H9 (cell line): ENCODE measurements at regions not wholly inside any gene's neighbourhood (a gene's known extent, or its start where the extent isn't known, plus 50 kb on each side); places are given as distances from the start of the nearest gene placed in this dataset.
"Not testable (repeated sequence)": the region's sequence is repeated elsewhere in the genome, so short reads cannot be mapped to it uniquely, and the experiment has no call there.

ENCODE experiments used
- DNase-seq: peaks from one replicate; pipeline ENCODE4 v3.0.0-alpha.2; 2017
- H2AFZ ChIP-seq: one replicate; pipeline ENCODE4 v1.6.1; 2013; ENCODE audit warnings: mild to moderate bottlenecking, low read length, control low read depth, moderate library complexity
- H2AK5ac ChIP-seq: 2 replicates; pipeline ENCODE4 v1.6.1; 2013; ENCODE audit warnings: low read length, control low read depth, mixed read lengths; ENCODE audit not compliant: insufficient read length
- H2BK120ac ChIP-seq: one replicate; pipeline ENCODE4 v1.6.1; 2013; ENCODE audit warnings: low read depth, mild to moderate bottlenecking, low read length, control low read depth, inconsistent platforms; ENCODE audit not compliant: poor library complexity, severe bottlenecking
- H2BK12ac ChIP-seq: 2 replicates; pipeline ENCODE4 v1.6.1; 2013; ENCODE audit warnings: low read length, control low read depth, mixed read lengths, low read depth; ENCODE audit not compliant: insufficient read length
- H2BK15ac ChIP-seq: 2 replicates; pipeline ENCODE4 v1.6.1; 2013; ENCODE audit warnings: low read depth, low read length, control low read depth
- H2BK20ac ChIP-seq: one replicate; pipeline ENCODE4 v1.6.1; 2013; ENCODE audit warnings: low read depth, mild to moderate bottlenecking, low read length, control low read depth, inconsistent platforms; ENCODE audit not compliant: poor library complexity, severe bottlenecking
- H2BK5ac ChIP-seq: 2 replicates; pipeline ENCODE4 v1.6.1; 2013; ENCODE audit warnings: low read length, control low read depth, mixed read lengths; ENCODE audit not compliant: insufficient read length
- H3K14ac ChIP-seq: 2 replicates; pipeline ENCODE4 v1.6.1; 2013; ENCODE audit warnings: low read length, control low read depth; ENCODE audit not compliant: insufficient read depth
- H3K18ac ChIP-seq: 2 replicates; pipeline ENCODE4 v1.6.1; 2013; ENCODE audit warnings: low read depth, mild to moderate bottlenecking, mixed read lengths, low read length, control low read depth; ENCODE audit not compliant: insufficient read length
- H3K23ac ChIP-seq: 2 replicates; pipeline ENCODE4 v1.6.1; 2013; ENCODE audit warnings: low read length, control low read depth, mixed read lengths, low read depth; ENCODE audit not compliant: insufficient read length
- H3K23me2 ChIP-seq: 2 replicates; pipeline ENCODE4 v1.6.1; 2013; ENCODE audit warnings: low read depth, mild to moderate bottlenecking, mixed read lengths, low read length, control low read depth; ENCODE audit not compliant: insufficient read length, poor library complexity, severe bottlenecking
- H3K27ac ChIP-seq: 2 replicates; pipeline ENCODE4 v1.5.1; 2013; ENCODE audit warnings: low read length, control low read depth, mixed read lengths, low read depth; ENCODE audit not compliant: insufficient read length
- H3K27me3 ChIP-seq: 2 replicates; pipeline ENCODE4 v1.6.1; 2013; ENCODE audit warnings: low read length, control low read depth, inconsistent platforms; ENCODE audit not compliant: insufficient read depth
- H3K4ac ChIP-seq: 2 replicates; pipeline ENCODE4 v1.6.1; 2013; ENCODE audit warnings: low read depth, mild to moderate bottlenecking, control low read depth, inconsistent platforms, low read length, moderate library complexity
- H3K4me1 ChIP-seq: 2 replicates; pipeline ENCODE4 v1.6.1; 2013; ENCODE audit warnings: low read length, control low read depth, inconsistent platforms; ENCODE audit not compliant: insufficient read depth
- H3K4me2 ChIP-seq: 2 replicates; pipeline ENCODE4 v1.6.1; 2013; ENCODE audit warnings: low read length, control low read depth, mixed read lengths; ENCODE audit not compliant: insufficient read length, insufficient read depth
- H3K56ac ChIP-seq: 2 replicates; pipeline ENCODE4 v1.6.1; 2013; ENCODE audit warnings: low read depth, mild to moderate bottlenecking, mixed read lengths, low read length, control low read depth; ENCODE audit not compliant: insufficient read length
- H3K79me1 ChIP-seq: 2 replicates; pipeline ENCODE4 v1.6.1; 2013; ENCODE audit warnings: low read depth, mild to moderate bottlenecking, moderate library complexity, low read length, control low read depth, inconsistent platforms; ENCODE audit not compliant: insufficient read depth, poor library complexity, severe bottlenecking
- H3K79me2 ChIP-seq: 2 replicates; pipeline ENCODE4 v1.6.1; 2013; ENCODE audit warnings: low read length, control low read depth, inconsistent platforms; ENCODE audit not compliant: insufficient read depth
- H3K9ac ChIP-seq: 2 replicates; pipeline ENCODE4 v1.6.1; 2013; ENCODE audit warnings: low read length, control low read depth, mixed read lengths; ENCODE audit not compliant: insufficient read length; ENCODE audit errors: extremely low read depth
- H3K9me3 ChIP-seq: one replicate; pipeline ENCODE4 v1.6.1; 2013; ENCODE audit warnings: low read depth, low read length, inconsistent platforms; ENCODE audit not compliant: control insufficient read depth
- H3T11ph ChIP-seq: one replicate; pipeline ENCODE4 v1.6.1; 2013; ENCODE audit warnings: mild to moderate bottlenecking, low read length, control low read depth, inconsistent platforms
- H4K20me1 ChIP-seq: one replicate; pipeline ENCODE4 v1.6.1; 2013; ENCODE audit not compliant: control insufficient read depth, insufficient read length, insufficient read depth
- H4K5ac ChIP-seq: 2 replicates; pipeline ENCODE4 v1.6.1; 2013; ENCODE audit warnings: low read depth, mild to moderate bottlenecking, mixed read lengths, low read length, control low read depth; ENCODE audit not compliant: insufficient read length
- H4K8ac ChIP-seq: replicated peaks from 2 replicates; pipeline ENCODE4 v1.6.1; 2013; ENCODE audit warnings: low read length, control low read depth, mixed read lengths, low read depth; ENCODE audit not compliant: insufficient read length
- H4K91ac ChIP-seq: 2 replicates; pipeline ENCODE4 v1.6.1; 2013; ENCODE audit warnings: low read depth, mild to moderate bottlenecking, moderate library complexity, mixed read lengths, low read length, control low read depth; ENCODE audit not compliant: insufficient read length
- H3K27ac Mint-ChIP-seq, 3 experiments: 2 replicates in 2 of 3; 3 replicates in 1 of 3; pipeline ENCODE4 v1.8.0; 2020 to 2021; ENCODE audit warnings: mixed read lengths in 3 of 3, mild to moderate bottlenecking in 1 of 3, moderate library complexity in 1 of 3
- H3K27me3 Mint-ChIP-seq: 2 replicates; pipeline ENCODE4 v1.8.0; 2021; ENCODE audit warnings: low read depth, mild to moderate bottlenecking, moderate library complexity, mixed read lengths
- H3K36me3 Mint-ChIP-seq, 3 experiments: 2 replicates in 2 of 3; 3 replicates in 1 of 3; pipeline ENCODE4 v1.8.0; 2020 to 2021; ENCODE audit warnings: low read depth in 3 of 3, mixed read lengths in 3 of 3; ENCODE audit not compliant: insufficient read depth in 1 of 3
- H3K4me1 Mint-ChIP-seq, 2 experiments: 2 replicates each; pipeline ENCODE4 v1.8.0; 2020; ENCODE audit warnings: mixed read lengths in 2 of 2
- H3K4me3 Mint-ChIP-seq, 2 experiments: 2 replicates in 1 of 2; 3 replicates in 1 of 2; pipeline ENCODE4 v1.8.0; 2020 to 2021; ENCODE audit warnings: mild to moderate bottlenecking in 2 of 2, mixed read lengths in 2 of 2, moderate library complexity in 1 of 2
- H3K9me3 Mint-ChIP-seq, 2 experiments: 2 replicates in 1 of 2; 3 replicates in 1 of 2; pipeline ENCODE4 v1.8.0; 2020; ENCODE audit warnings: mild to moderate bottlenecking in 2 of 2, mixed read lengths in 2 of 2, moderate library complexity in 1 of 2
- CTCF ChIP-seq: fragments of 200-600 bp; sonication (generic); conservative IDR thresholded peaks from 3 replicates; pipeline ENCODE4 v1.8.0; 2021; ENCODE audit warnings: antibody characterized with exemption, mild to moderate bottlenecking
- WGBS: extraction: QIAGEN DNeasy Blood & Tissue Kit; methylation state at CpG from one replicate; pipeline ENCODE4 v1.1.7; 2013; ENCODE audit warnings: missing lambda C conversion rate, low lambda C conversion rate, mixed read lengths; ENCODE audit not compliant: insufficient read length; ENCODE audit errors: extremely low coverage; 5-methylcytosine and 5-hydroxymethylcytosine counted together

GRCh38 chr5:125075567-125075966, 329.1 kb upstream of the ZNF608 start:
- H4K91ac ChIP-seq: no peak overlapping the region
- H3K4me1 ChIP-seq: no peaks in the 10 kb centered on the region
- H3K18ac ChIP-seq: no peak overlapping the region
- H3T11ph ChIP-seq: no peak overlapping the region
- no peak overlapping the region for H3K4me2 ChIP-seq
- no peaks in the 10 kb centered on the region for H3K79me1 ChIP-seq
- no peak overlapping the region for H4K8ac ChIP-seq
- H3K9ac ChIP-seq: no peak overlapping the region
- no peaks in the 10 kb centered on the region for H3K4me1 Mint-ChIP-seq
- WGBS: no CpG with 5 or more reads among the region's 2 CpGs
- no peaks in the 10 kb centered on the region for H3K27me3 Mint-ChIP-seq
- H3K14ac ChIP-seq: no peak overlapping the region
- H4K5ac ChIP-seq: no peak overlapping the region
- H2BK12ac ChIP-seq: no peak overlapping the region
- no peak overlapping the region for H3K4me3 Mint-ChIP-seq
- H3K9me3 ChIP-seq: no peaks in the 10 kb centered on the region
- no peak overlapping the region for H2BK120ac ChIP-seq
- H3K56ac ChIP-seq: no peak overlapping the region
- no peaks in the 10 kb centered on the region for H3K23me2 ChIP-seq
- H3K79me2 ChIP-seq: no peaks in the 10 kb centered on the region
- H3K27ac ChIP-seq: no peak overlapping the region
- H3K23ac ChIP-seq: no peak overlapping the region
- TF ChIP-seq CTCF: no peak
- no peak overlapping the region for H2BK20ac ChIP-seq
- no peak overlapping the region for H3K27ac Mint-ChIP-seq
- no peak overlapping the region for H2BK15ac ChIP-seq
- no peak overlapping the region for H2AK5ac ChIP-seq
- peaks cover 21 to 84% (median 22%) of the 10 kb centered on the region in 3 experiments for H3K36me3 Mint-ChIP-seq
- H3K27me3 ChIP-seq: no peaks in the 10 kb centered on the region
- H3K9me3 Mint-ChIP-seq: peaks cover 43 to 54% of the 10 kb centered on the region in 2 experiments
- no peaks in the 10 kb centered on the region for H4K20me1 ChIP-seq
- H2BK5ac ChIP-seq: no peak overlapping the region
- H3K4ac ChIP-seq: no peak overlapping the region
- H2AFZ ChIP-seq: no peak overlapping the region
- no peak for DNase-seq

- not testable (repeated sequence) for H3K23ac ChIP-seq, H3K23me2 ChIP-seq, H3K9me3 ChIP-seq, H3K4me3 Mint-ChIP-seq, H4K20me1 ChIP-seq, H3K56ac ChIP-seq, H2AFZ ChIP-seq, H2AK5ac ChIP-seq, H3K4me1 ChIP-seq, H3K27me3 ChIP-seq, H3K27me3 Mint-ChIP-seq, H3K9ac ChIP-seq, H2BK12ac ChIP-seq, H3T11ph ChIP-seq, DNase-seq, H3K4me2 ChIP-seq, H3K79me2 ChIP-seq, H4K8ac ChIP-seq, H3K18ac ChIP-seq, H3K27ac Mint-ChIP-seq, H4K5ac ChIP-seq, H3K14ac ChIP-seq, H2BK20ac ChIP-seq, H3K79me1 ChIP-seq, H4K91ac ChIP-seq, H3K4ac ChIP-seq, H3K27ac ChIP-seq, H2BK15ac ChIP-seq, H3K4me1 Mint-ChIP-seq, H2BK120ac ChIP-seq, H2BK5ac ChIP-seq
- no CpG with 5 or more reads among the region's 5 CpGs for WGBS
- Mint-ChIP-seq H3K9me3 (peaks cover 17 to 27% of the 10 kb centered on the region in 2 experiments), H3K36me3 (peaks cover 3 to 53% (median 5%) of the 10 kb centered on the region in 3 experiments; a peak in 6 of 7 replicates)
These were observed 332.6 kb upstream of the ZNF608 start for GRCh38 chr5:125079028-125079427.
